Brain microvascular endothelial cell (primary cell): ENCODE measurements at regions not wholly inside any gene's neighbourhood (a gene's known extent, or its start where the extent isn't known, plus 50 kb on each side); places are given as distances from the start of the nearest gene placed in this dataset.

Experiments used
- DNase-seq: peaks from one replicate; pipeline ENCODE4 v3.0.0-alpha.2; 2020
- H3K27ac ChIP-seq: fragments of 250-450 bp; sonication (Bioruptor Pico); 2 replicates; pipeline ENCODE4 v1.5.1; 2020; ENCODE audit warnings: mild to moderate bottlenecking, moderate library complexity
- H3K27me3 ChIP-seq: fragments of 250-450 bp; sonication (Bioruptor Pico); replicated peaks from 2 replicates; pipeline ENCODE4 v1.5.1; 2020; ENCODE audit warnings: mild to moderate bottlenecking
- H3K36me3 ChIP-seq: fragments of 250-450 bp; sonication (Bioruptor Pico); replicated peaks from 2 replicates; pipeline ENCODE4 v1.5.1; 2020; ENCODE audit warnings: mild to moderate bottlenecking
- H3K4me3 ChIP-seq: 2 replicates; pipeline ENCODE4 v1.5.1; 2011; ENCODE audit warnings: low read depth, mild to moderate bottlenecking, control low read depth, low read length, moderate library complexity
- CTCF ChIP-seq: IDR thresholded peaks from 2 replicates; pipeline ENCODE4 v1.5.1; 2011; ENCODE audit warnings: low read depth, mild to moderate bottlenecking, moderate library complexity, low read length, control low read depth, inconsistent platforms; ENCODE audit errors: missing control alignments
- in situ Hi-C: cut with HindIII; loops from 2 replicates; pipeline ENCODE4 v1.10.0; 2017; ENCODE audit warnings: low sequenced_read_pairs, low pct_ligation_motif_present

DNA sequence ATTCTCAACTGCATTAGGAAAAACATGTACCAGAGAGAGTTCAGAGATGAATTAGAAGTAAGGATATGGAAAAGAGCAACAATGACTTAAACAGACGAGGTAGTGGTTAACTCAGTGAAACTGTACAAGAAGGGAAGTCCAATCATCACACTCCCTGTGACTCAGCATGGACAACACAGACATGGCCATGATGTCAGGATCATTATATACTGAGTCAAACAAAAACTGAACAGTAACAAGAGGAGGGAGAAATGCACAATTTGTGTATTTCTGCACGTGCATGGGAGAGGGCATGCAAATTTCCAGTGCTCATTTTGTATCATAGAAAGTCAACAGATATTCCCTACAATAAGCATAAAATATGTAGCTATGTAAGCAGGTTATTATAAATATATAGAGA, 1037.8 kb downstream of the BCL11B start:
- DNase-seq = no peak
- no peak overlapping the region for H3K27ac ChIP-seq
- in situ Hi-C loops = no loop called here
- H3K36me3 ChIP-seq = no peaks in the 10 kb centered on the region
- H3K4me3 ChIP-seq = no peak overlapping the region
- no peak for TF ChIP-seq CTCF
- H3K27me3 ChIP-seq = no peaks in the 10 kb centered on the region

GRCh38 chr14:98236314-98236713, 1035.7 kb downstream of the BCL11B start:
- no peak for TF ChIP-seq CTCF

GRCh38 chr14:98237939-98238338, 1034.1 kb downstream of the BCL11B start:
- no peak for DNase-seq
- TF ChIP-seq CTCF = no peak
- in situ Hi-C loops = no loop called here
- Histone ChIP-seq H3K27ac (no peak overlapping the region), H3K4me3 (no peak overlapping the region), H3K27me3 (no peaks in the 10 kb centered on the region), H3K36me3 (no peaks in the 10 kb centered on the region)

More at GRCh38 chr14:98236314-98236713, 1035.7 kb downstream of the BCL11B start:
- H3K4me3 ChIP-seq = no peak overlapping the region
- no peak for DNase-seq
- H3K36me3 ChIP-seq = no peaks in the 10 kb centered on the region
- no peaks in the 10 kb centered on the region for H3K27me3 ChIP-seq
- no peak overlapping the region for H3K27ac ChIP-seq
- in situ Hi-C loops = no loop called here

GRCh38 chr14:98240376-98240775, 1031.6 kb downstream of the BCL11B start:
- no peak for TF ChIP-seq CTCF
- Histone ChIP-seq H3K27ac (no peak overlapping the region), H3K27me3 (no peaks in the 10 kb centered on the region), H3K36me3 (no peaks in the 10 kb centered on the region), H3K4me3 (no peak overlapping the region)
- DNase-seq = no peak
- in situ Hi-C loops = no loop called here

GRCh38 chr14:98242903-98243302, 1029.1 kb downstream of the BCL11B start:
- in situ Hi-C loops = no loop called here

More at GRCh38 chr14:98242903-98243302, 1029.1 kb downstream of the BCL11B start:
- H3K27ac ChIP-seq = no peak overlapping the region
- H3K36me3 ChIP-seq = no peaks in the 10 kb centered on the region
- no peaks in the 10 kb centered on the region for H3K27me3 ChIP-seq
- no peak for TF ChIP-seq CTCF
- no peak for DNase-seq
- H3K4me3 ChIP-seq = no peak overlapping the region
